ENCODE measurements at regions not wholly inside any gene's neighbourhood (a gene's known extent, or its start where the extent isn't known, plus 50 kb on each side); places are given as distances from the start of the nearest gene placed in this dataset.
"Not testable (repeated sequence)": the region's sequence is repeated elsewhere in the genome, so short reads cannot be mapped to it uniquely, and the experiment has no call there.

- no peak for ATAC-seq (replicated peaks in 6 of 8)
- Histone ChIP-seq H3K4me3 (no peak overlapping the region), H3K4me1 (replicated peaks in 1 of 2) (no peaks in the 10 kb centered on the region), H3K27ac (no peak overlapping the region)
- in situ Hi-C loops (cut with MboI; ENCODE audit: low pct_unique_long_range_greater_than_20kb in 2 of 9, low sequenced_read_pairs in 9 of 9, unreplicated experiment in 9 of 9), result no loop called here
- 20 to 100% (median 90%) methylated on average over 1 to 3 of the region's 3 CpGs; no CpG with 5 or more reads in 1 of the 10 experiments for WGBS, 10 experiments
These were observed 271.6 kb downstream of the SPRY2 start for GRCh38 chr13:80069374-80069773.

DNA sequence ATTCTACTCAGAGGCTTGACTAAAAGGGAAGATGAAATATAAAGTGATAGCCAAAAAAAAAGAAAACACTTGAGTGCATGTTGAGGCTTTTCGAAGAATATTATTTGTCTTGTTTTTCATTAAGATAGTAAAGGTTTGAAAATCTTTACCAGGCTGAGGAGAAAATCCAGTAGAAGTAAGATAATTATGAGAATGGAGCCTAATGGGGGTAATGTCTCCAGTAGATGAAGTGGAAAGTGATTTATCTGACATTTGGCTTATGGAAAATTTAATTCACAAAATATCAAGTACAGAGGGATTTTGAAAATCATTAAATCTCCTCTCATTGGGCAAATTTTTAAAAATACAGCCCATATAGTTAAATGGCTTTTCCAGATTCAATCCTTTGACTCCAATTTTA lies 274.9 kb downstream of the SPRY2 start:
- ATAC-seq (replicated peaks in 6 of 8), result no peak
- in situ Hi-C loops (cut with MboI; ENCODE audit: low pct_unique_long_range_greater_than_20kb in 2 of 9, low sequenced_read_pairs in 9 of 9, unreplicated experiment in 9 of 9), result no loop called here
- no peak overlapping the region for H3K4me3 ChIP-seq
- WGBS, 10 experiments, result 9 to 100% (median 53%) methylated on average over 1 of the region's 1 CpG
- no peak overlapping the region for H3K27ac ChIP-seq
- H3K4me1 ChIP-seq (replicated peaks in 1 of 2), result no peaks in the 10 kb centered on the region

- H3K27ac ChIP-seq; H3K4me1 ChIP-seq (replicated peaks in 1 of 2); ATAC-seq (replicated peaks in 6 of 8); H3K4me3 ChIP-seq; in situ Hi-C loops (cut with MboI; ENCODE audit: low pct_unique_long_range_greater_than_20kb in 2 of 9, low sequenced_read_pairs in 9 of 9, unreplicated experiment in 9 of 9): not testable (repeated sequence)
These were observed 278.5 kb downstream of the SPRY2 start for GRCh38 chr13:80062416-80062815.

- in situ Hi-C loops (cut with MboI; ENCODE audit: low pct_unique_long_range_greater_than_20kb in 2 of 9, low sequenced_read_pairs in 9 of 9, unreplicated experiment in 9 of 9), result no loop called here
- Histone ChIP-seq H3K27ac (no peak overlapping the region), H3K4me3 (no peak overlapping the region), H3K4me1 (replicated peaks in 1 of 2) (no peaks in the 10 kb centered on the region)
- WGBS, 10 experiments, result 26 to 100% (median 82%) methylated on average over 1 to 2 of the region's 2 CpGs
- ATAC-seq (replicated peaks in 6 of 8), result no peak
These were observed 281.1 kb downstream of the SPRY2 start for GRCh38 chr13:80059789-80060188.

DNA sequence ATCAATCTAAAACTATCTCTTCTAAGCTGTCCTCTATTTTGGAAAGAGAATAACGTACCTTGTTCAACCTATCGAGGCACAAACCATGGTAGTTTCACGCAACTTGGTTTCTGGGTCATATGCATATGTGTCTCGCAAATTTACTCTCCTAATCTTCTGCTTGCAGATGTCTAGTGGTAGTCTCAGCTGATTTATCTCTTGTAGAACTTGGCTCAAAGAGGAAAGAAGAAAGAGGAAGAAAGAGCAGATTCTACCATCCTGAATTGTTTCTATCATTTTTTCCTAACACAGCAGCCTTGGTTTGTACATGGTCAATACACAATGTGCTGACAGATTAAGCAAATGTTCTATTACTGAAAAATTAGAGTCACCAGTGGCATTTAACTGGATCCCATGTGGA lies 282.3 kb downstream of the SPRY2 start:
- ATAC-seq (replicated peaks in 6 of 8), result no peak
- WGBS, 10 experiments, result 39 to 100% (median 88%) methylated on average over 1 to 4 of the region's 4 CpGs; no CpG with 5 or more reads in 1 of the 10 experiments
- H3K4me3 ChIP-seq, result no peak overlapping the region
- H3K27ac ChIP-seq, result no peak overlapping the region
- in situ Hi-C loops (cut with MboI; ENCODE audit: low pct_unique_long_range_greater_than_20kb in 2 of 9, low sequenced_read_pairs in 9 of 9, unreplicated experiment in 9 of 9), result no loop called here
- H3K4me1 ChIP-seq (replicated peaks in 1 of 2), result no peaks in the 10 kb centered on the region

GRCh38 chr13:80055847-80056246 lies 285.1 kb downstream of the SPRY2 start:
- no peak overlapping the region for H3K4me3 ChIP-seq
- H3K4me1 ChIP-seq (replicated peaks in 1 of 2), result no peaks in the 10 kb centered on the region
- ATAC-seq (replicated peaks in 6 of 8), result peak in 3 of 8 experiments; percentile 19 to 65 (median 50)
- WGBS, 10 experiments, result 57 to 96% (median 78%) methylated on average over 2 to 4 of the region's 4 CpGs
- in situ Hi-C loops (cut with MboI; ENCODE audit: low pct_unique_long_range_greater_than_20kb in 2 of 9, low sequenced_read_pairs in 9 of 9, unreplicated experiment in 9 of 9), result no loop called here
- no peak overlapping the region for H3K27ac ChIP-seq

DNA sequence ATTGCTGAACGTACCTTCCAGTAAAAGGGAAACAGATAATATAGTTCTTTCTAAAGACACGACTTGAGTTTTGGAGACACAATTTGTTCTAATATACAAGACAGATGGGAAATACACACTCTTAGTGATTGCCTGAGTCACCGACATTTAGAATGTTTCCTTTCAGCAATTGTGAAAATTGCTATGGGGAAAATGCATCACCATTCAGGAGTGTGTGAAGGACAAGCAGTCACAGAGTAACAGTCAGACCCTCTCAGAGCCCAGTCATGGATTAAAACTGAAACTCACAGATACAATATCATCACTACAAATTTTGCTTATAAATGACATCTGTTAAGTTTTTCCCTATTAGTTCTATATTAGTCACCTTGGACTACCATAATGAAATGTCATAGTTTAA lies 286.1 kb downstream of the SPRY2 start:
- no peak overlapping the region for H3K27ac ChIP-seq
- peak in 5 of 8 experiments; percentile 38 to 82 (median 56) for ATAC-seq (replicated peaks in 6 of 8)
- H3K4me1 ChIP-seq (replicated peaks in 1 of 2), result no peaks in the 10 kb centered on the region
- in situ Hi-C loops (cut with MboI; ENCODE audit: low pct_unique_long_range_greater_than_20kb in 2 of 9, low sequenced_read_pairs in 9 of 9, unreplicated experiment in 9 of 9), result no loop called here
- H3K4me3 ChIP-seq, result no peak overlapping the region
- 0 to 100% (median 54%) methylated on average over 1 to 3 of the region's 3 CpGs; no CpG with 5 or more reads in 4 of the 10 experiments for WGBS, 10 experiments

DNA sequence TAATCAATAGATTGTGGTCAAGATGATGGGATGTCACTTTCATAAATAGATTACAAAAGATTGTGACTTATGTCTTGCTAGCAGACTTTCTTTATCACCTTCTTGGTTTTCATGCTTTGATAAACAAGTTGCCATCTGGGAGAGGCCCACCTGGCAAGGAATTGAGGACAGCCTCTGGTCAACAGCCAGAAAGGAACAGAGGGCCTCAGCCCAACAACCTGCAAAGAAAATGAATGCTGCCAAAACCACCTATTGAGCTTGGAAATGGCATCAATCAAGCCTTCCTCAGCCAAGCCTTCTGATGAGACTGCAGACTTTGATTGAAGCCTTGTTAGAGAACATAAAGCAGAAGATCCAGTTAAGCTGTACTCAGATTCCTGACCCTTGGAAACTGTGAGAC lies 288.6 kb downstream of the SPRY2 start:
- no peak overlapping the region for H3K4me3 ChIP-seq
- in situ Hi-C loops (cut with MboI; ENCODE audit: low pct_unique_long_range_greater_than_20kb in 2 of 9, low sequenced_read_pairs in 9 of 9, unreplicated experiment in 9 of 9), result no loop called here
- H3K27ac ChIP-seq, result no peak overlapping the region
- H3K4me1 ChIP-seq (replicated peaks in 1 of 2), result peaks cover 7 to 9% of the 10 kb centered on the region in 2 donors
- no peak for ATAC-seq (replicated peaks in 6 of 8)

- in situ Hi-C loops (cut with MboI; ENCODE audit: low pct_unique_long_range_greater_than_20kb in 2 of 9, low sequenced_read_pairs in 9 of 9, unreplicated experiment in 9 of 9), result no loop called here
- 83 to 100% (median 100%) methylated on average over 1 of the region's 1 CpG; no CpG with 5 or more reads in 1 of the 10 experiments for WGBS, 10 experiments
- peaks cover 7 to 9% of the 10 kb centered on the region in 2 donors for H3K4me1 ChIP-seq (replicated peaks in 1 of 2)
- H3K4me3 ChIP-seq, result no peak overlapping the region
- ATAC-seq (replicated peaks in 6 of 8), result no peak
- H3K27ac ChIP-seq, result no peak overlapping the region
These were observed 290.7 kb downstream of the SPRY2 start for GRCh38 chr13:80050252-80050651.

DNA sequence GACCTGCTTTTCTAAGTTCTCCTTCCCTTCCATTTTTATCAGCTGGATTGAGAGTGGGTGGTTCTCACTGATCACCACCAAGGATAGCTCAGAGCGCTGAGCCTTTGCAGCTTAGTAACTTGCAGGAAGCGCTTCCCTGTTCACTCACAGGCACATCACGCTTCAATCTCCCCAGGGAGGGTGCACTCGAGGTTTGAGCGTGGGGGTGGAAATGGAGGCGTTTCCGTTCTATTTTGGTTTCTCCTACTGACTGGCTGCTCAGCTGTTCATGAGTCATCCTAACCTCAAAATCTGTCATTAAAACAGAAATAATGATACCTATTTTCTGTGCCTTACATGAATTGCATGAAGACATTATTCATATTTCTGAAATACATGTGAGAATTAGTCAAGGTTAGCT lies 292.1 kb downstream of the SPRY2 start:
- Histone ChIP-seq H3K27ac (no peak overlapping the region), H3K4me3 (no peak overlapping the region), H3K4me1 (replicated peaks in 1 of 2) (peaks cover 7 to 9% of the 10 kb centered on the region in 2 donors)
- in situ Hi-C loops (cut with MboI; ENCODE audit: low pct_unique_long_range_greater_than_20kb in 2 of 9, low sequenced_read_pairs in 9 of 9, unreplicated experiment in 9 of 9), result no loop called here
- ATAC-seq (replicated peaks in 6 of 8), result peak; percentile 68 to 100 (median 100)
- 0 to 53% (median 10%) methylated on average over 2 to 7 of the region's 7 CpGs for WGBS, 10 experiments

DNA sequence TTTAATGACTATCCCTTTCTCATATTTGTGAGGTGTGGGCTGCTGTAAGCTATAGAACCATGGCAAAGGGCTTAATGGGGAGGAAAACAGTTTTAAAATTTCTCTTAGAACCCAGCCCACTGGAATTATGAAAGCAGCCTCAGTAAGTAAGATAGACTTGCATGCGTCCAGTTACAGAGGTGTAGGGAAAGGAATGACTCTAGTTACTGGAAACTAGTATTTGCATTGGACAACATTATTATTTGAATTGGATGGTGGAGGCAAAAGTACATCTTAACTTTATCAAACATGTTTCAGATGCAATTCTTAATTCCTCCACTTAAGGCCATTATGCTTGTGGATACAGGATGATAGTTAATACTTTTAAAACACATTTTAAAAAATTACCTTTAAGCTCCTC lies 292.9 kb downstream of the SPRY2 start:
- H3K4me3 ChIP-seq, result no peak overlapping the region
- WGBS, 10 experiments, result 88 to 100% (median 94%) methylated on average over 1 of the region's 1 CpG; no CpG with 5 or more reads in 4 of the 10 experiments

DNA sequence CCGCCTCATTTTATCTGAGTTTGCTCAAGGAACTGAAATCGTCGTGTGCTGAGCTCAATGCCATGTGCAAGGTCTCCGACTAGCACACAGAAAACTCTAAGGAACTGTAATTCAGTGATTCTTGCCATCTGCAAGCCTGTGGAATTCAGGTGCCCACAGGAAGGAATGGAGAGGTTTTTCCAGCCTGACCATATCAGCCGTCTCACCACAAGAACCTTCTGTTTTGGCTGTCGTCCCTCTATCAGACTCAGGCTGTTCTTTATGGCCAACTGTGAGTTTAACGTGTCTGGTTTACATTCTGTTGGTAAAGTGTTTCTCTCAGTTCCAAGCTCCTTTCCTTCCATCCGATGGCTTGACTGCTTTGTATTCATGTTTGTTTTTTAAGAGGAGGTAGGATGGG lies 293.5 kb downstream of the SPRY2 start:
- Histone ChIP-seq H3K27ac (no peak overlapping the region), H3K4me3 (no peak overlapping the region), H3K4me1 (replicated peaks in 1 of 2) (peaks cover 7 to 9% of the 10 kb centered on the region in 2 donors)
- no peak for ATAC-seq (replicated peaks in 6 of 8)
- WGBS, 10 experiments, result 40 to 100% (median 77%) methylated on average over 1 to 8 of the region's 8 CpGs; no CpG with 5 or more reads in 1 of the 10 experiments
- in situ Hi-C loops (cut with MboI; ENCODE audit: low pct_unique_long_range_greater_than_20kb in 2 of 9, low sequenced_read_pairs in 9 of 9, unreplicated experiment in 9 of 9), result no loop called here

More for the DNA sequence above, 292.9 kb downstream of the SPRY2 start:
- no peak for ATAC-seq (replicated peaks in 6 of 8)
- in situ Hi-C loops (cut with MboI; ENCODE audit: low pct_unique_long_range_greater_than_20kb in 2 of 9, low sequenced_read_pairs in 9 of 9, unreplicated experiment in 9 of 9), result no loop called here
- Histone ChIP-seq H3K27ac (no peak overlapping the region), H3K4me1 (replicated peaks in 1 of 2) (peaks cover 7 to 9% of the 10 kb centered on the region in 2 donors)

GRCh38 chr13:80040981-80041317 lies 300.0 kb downstream of the SPRY2 start:
- in situ Hi-C loops (cut with MboI; ENCODE audit: low pct_unique_long_range_greater_than_20kb in 2 of 9, low sequenced_read_pairs in 9 of 9, unreplicated experiment in 9 of 9), result no loop called here
- Histone ChIP-seq H3K4me1 (replicated peaks in 1 of 2) (no peaks in the 10 kb centered on the region), H3K27ac (no peak overlapping the region), H3K4me3 (no peak overlapping the region)
- no peak for ATAC-seq (replicated peaks in 6 of 8)
- 0 to 100% (median 78%) methylated on average over 1 to 4 of the region's 4 CpGs; no CpG with 5 or more reads in 1 of the 10 experiments for WGBS, 10 experiments

DNA sequence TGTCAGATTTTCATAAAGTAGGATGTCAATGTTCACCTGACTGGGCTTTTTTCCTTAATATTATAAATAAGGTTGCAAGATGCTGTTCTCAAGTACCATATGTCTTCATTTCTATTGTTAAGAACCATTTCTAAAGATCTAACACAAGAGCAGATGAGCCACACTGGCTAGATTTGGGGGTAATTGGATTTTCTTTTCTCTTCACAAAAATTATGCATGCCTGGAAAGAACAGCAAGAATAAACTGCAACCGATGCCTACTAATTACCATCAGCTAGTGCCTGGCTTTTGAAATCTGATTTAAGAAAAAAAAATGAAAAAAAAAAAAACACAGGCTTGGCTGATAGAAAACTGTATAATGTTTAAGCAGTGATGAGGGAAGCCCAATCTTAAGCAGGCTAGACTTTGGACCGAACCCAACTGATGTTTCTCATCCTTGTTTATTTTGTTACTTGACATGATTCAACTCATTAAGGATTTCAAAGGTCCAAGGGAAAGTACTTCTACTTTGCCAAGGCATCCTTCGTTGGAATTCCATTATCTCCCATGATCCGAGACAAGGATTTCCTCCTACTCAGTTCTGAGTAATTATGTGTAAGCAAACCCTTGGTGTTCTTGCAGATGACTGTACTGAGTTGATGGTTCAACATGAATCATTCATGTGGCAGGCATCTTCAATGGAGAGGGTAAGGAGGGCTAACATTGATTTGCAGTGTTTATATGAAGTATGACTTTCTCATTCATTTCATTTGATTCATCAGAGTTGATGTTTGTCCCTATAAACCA lies 300.5 kb downstream of the SPRY2 start:
- Histone ChIP-seq H3K27ac (no peak overlapping the region), H3K4me3 (no peak overlapping the region), H3K4me1 (replicated peaks in 1 of 2) (no peaks in the 10 kb centered on the region)
- in situ Hi-C loops (cut with MboI; ENCODE audit: low pct_unique_long_range_greater_than_20kb in 2 of 9, low sequenced_read_pairs in 9 of 9, unreplicated experiment in 9 of 9), result no loop called here
- ATAC-seq (replicated peaks in 6 of 8), result peak in 7 of 8 experiments; percentile 55 to 95 (median 71)
- 0 to 88% (median 70%) methylated on average over 2 to 4 of the region's 4 CpGs for WGBS, 10 experiments

All from motor neuron (in vitro differentiated cells).